IMR-90 (cell line): ENCODE measurements at regions not wholly inside any gene's neighbourhood (a gene's known extent, or its start where the extent isn't known, plus 50 kb on each side); places are given as distances from the start of the nearest gene placed in this dataset.

Experiments
- ATAC-seq: fragments of 200-7000 bp; cut with Tn5 transposase; 2 replicates; pipeline ENCODE4 v1.9.1; 2020; ENCODE audit warnings: low read depth, mild to moderate bottlenecking, moderate library complexity
- BruUV-seq: library from RNA; stranded (reverse); fragments of 400-500 nt; replicated peaks from 2 replicates; lab custom pipeline; 2021; lab: Mats Ljungman, UMichigan
- CTCF ChIA-PET: fragments of 300-600 bp; formaldehyde crosslinking; extraction: SDS; loops from one replicate; lab custom pipeline; 2021; ENCODE audit warnings: antibody characterized with exemption; lab: Yijun Ruan, JAX
- POLR2A ChIA-PET: fragments of 300-600 bp; sonication (Branson Sonifier 250); formaldehyde crosslinking; loops from one replicate; lab custom pipeline; 2022; ENCODE audit warnings: antibody characterized with exemption; ENCODE audit not compliant: unreplicated experiment; lab: Charles Lee
- DNase-seq: peaks from one replicate; pipeline ENCODE4 v3.0.0; 2013
- H2AFZ ChIP-seq: replicated peaks from 2 replicates; pipeline ENCODE3; 2013; ENCODE audit warnings: low read length, mild to moderate bottlenecking; ENCODE audit not compliant: poor library complexity
- H2AK5ac ChIP-seq: 2 replicates; pipeline ENCODE4 v1.6.1; 2013; ENCODE audit warnings: low read depth, low read length, inconsistent platforms
- H2AK9ac ChIP-seq: replicated peaks from 2 replicates; pipeline ENCODE3; 2013; ENCODE audit warnings: mild to moderate bottlenecking, low read depth, low read length, moderate library complexity; ENCODE audit not compliant: poor library complexity
- H2BK120ac ChIP-seq: 2 replicates; pipeline ENCODE4 v1.6.1; 2013; ENCODE audit warnings: low read depth, low read length, inconsistent platforms
- H2BK15ac ChIP-seq: 3 replicates; pipeline ENCODE4 v1.6.1; 2013; ENCODE audit warnings: low read depth, low read length, inconsistent platforms
- H2BK20ac ChIP-seq: 2 replicates; pipeline ENCODE4 v1.6.1; 2013; ENCODE audit warnings: low read depth, mild to moderate bottlenecking, inconsistent platforms, low read length, moderate library complexity
- H2BK5ac ChIP-seq: 2 replicates; pipeline ENCODE4 v1.6.1; 2013; ENCODE audit warnings: mild to moderate bottlenecking, low read depth, low read length, inconsistent platforms; ENCODE audit not compliant: poor library complexity, severe bottlenecking
- H3K14ac ChIP-seq: replicated peaks from 2 replicates; pipeline ENCODE4 v1.6.1; 2013; ENCODE audit warnings: low read depth, low read length, inconsistent platforms
- H3K18ac ChIP-seq: 2 replicates; pipeline ENCODE4 v1.6.1; 2013; ENCODE audit warnings: low read depth, low read length, control low read depth
- H3K23ac ChIP-seq: 2 replicates; pipeline ENCODE4 v1.6.1; 2013; ENCODE audit warnings: low read depth, low read length, inconsistent platforms
- H3K27ac ChIP-seq: 2 replicates; pipeline ENCODE4 v1.5.1; 2013; ENCODE audit warnings: mild to moderate bottlenecking, control low read depth, low read length; ENCODE audit not compliant: insufficient read depth
- H3K27me3 ChIP-seq: 2 replicates; pipeline ENCODE4 v1.6.1; 2013; ENCODE audit warnings: low read length; ENCODE audit not compliant: control insufficient read depth, insufficient read depth
- H3K36me3 ChIP-seq: 2 replicates; pipeline ENCODE4 v1.6.1; 2013; ENCODE audit warnings: low read length, mixed read lengths; ENCODE audit not compliant: control insufficient read depth, insufficient read depth
- H3K4ac ChIP-seq: 2 replicates; pipeline ENCODE4 v1.6.1; 2013; ENCODE audit warnings: low read depth, low read length, inconsistent platforms
- H3K4me1 ChIP-seq: 2 replicates; pipeline ENCODE4 v1.6.1; 2013; ENCODE audit warnings: low read length, mixed read lengths; ENCODE audit not compliant: control insufficient read depth, insufficient read depth
- H3K4me2 ChIP-seq: 2 replicates; pipeline ENCODE4 v1.6.1; 2013; ENCODE audit warnings: low read depth, mild to moderate bottlenecking, control low read depth, low read length, moderate library complexity
- H3K4me3 ChIP-seq: 2 replicates; pipeline ENCODE4 v1.5.1; 2013; ENCODE audit warnings: low read depth, mild to moderate bottlenecking, control low read depth, low read length, moderate library complexity; ENCODE audit not compliant: insufficient read depth
- H3K56ac ChIP-seq: 2 replicates; pipeline ENCODE4 v1.6.1; 2013; ENCODE audit warnings: low read length, inconsistent platforms; ENCODE audit not compliant: insufficient read depth; ENCODE audit errors: extremely low read depth
- H3K79me1 ChIP-seq, 2 experiments: 2 replicates each; pipeline ENCODE4 v1.6.1; 2013; ENCODE audit warnings: low read length in 2 of 2, inconsistent platforms in 1 of 2, low read depth in 1 of 2
- H3K9ac ChIP-seq: 2 replicates; pipeline ENCODE4 v1.6.1; 2013; ENCODE audit warnings: low read depth, low read length, control low read depth
- H3K9me1 ChIP-seq: 2 replicates; pipeline ENCODE4 v1.6.1; 2013; ENCODE audit warnings: low read length, inconsistent platforms; ENCODE audit not compliant: insufficient read depth
- H3K9me3 ChIP-seq: 2 replicates; pipeline ENCODE4 v1.6.1; 2013; ENCODE audit warnings: low read length; ENCODE audit not compliant: control insufficient read depth, insufficient read depth
- H4K20me1 ChIP-seq: 2 replicates; pipeline ENCODE4 v1.6.1; 2013; ENCODE audit warnings: low read length, inconsistent platforms; ENCODE audit not compliant: insufficient read depth
- H4K5ac ChIP-seq: 2 replicates; pipeline ENCODE4 v1.6.1; 2013; ENCODE audit warnings: mild to moderate bottlenecking, low read depth, low read length, control low read depth
- H4K8ac ChIP-seq, 2 experiments: 2 replicates each; pipeline ENCODE4 v1.6.1; 2013; ENCODE audit warnings: low read depth in 2 of 2, low read length in 2 of 2, control low read depth in 1 of 2, inconsistent platforms in 1 of 2
- H4K91ac ChIP-seq: 2 replicates; pipeline ENCODE4 v1.6.1; 2013; ENCODE audit warnings: low read depth, low read length, inconsistent platforms; ENCODE audit not compliant: insufficient read depth
- BHLHE40 ChIP-seq: fragments of 150-350 bp; IDR thresholded peaks from 2 replicates; pipeline ENCODE4 v1.6.1; 2016; ENCODE audit warnings: mild to moderate bottlenecking, low read depth, low read length
- CHD1 ChIP-seq: IDR thresholded peaks from 2 replicates; pipeline ENCODE4 v1.6.1; 2012; ENCODE audit warnings: low read depth, low read length, improper control_type of control experiment
- ELK1 ChIP-seq: fragments of 150-350 bp; IDR thresholded peaks from 2 replicates; pipeline ENCODE4 v1.6.1; 2016; ENCODE audit warnings: low read depth, mild to moderate bottlenecking, low read length, moderate library complexity, borderline replicate concordance
- FOS ChIP-seq: fragments of 150-350 bp; IDR thresholded peaks from 2 replicates; pipeline ENCODE4 v1.6.1; 2016; ENCODE audit warnings: low read depth, low read length
- MAFK ChIP-seq: IDR thresholded peaks from 2 replicates; pipeline ENCODE4 v1.6.1; 2012; ENCODE audit warnings: low read depth, low read length, improper control_type of control experiment
- MAZ ChIP-seq: IDR thresholded peaks from 2 replicates; pipeline ENCODE4 v1.6.1; 2012; ENCODE audit warnings: low read depth, mild to moderate bottlenecking, low read length, improper control_type of control experiment, moderate library complexity, borderline replicate concordance
- MXI1 ChIP-seq: IDR thresholded peaks from 2 replicates; pipeline ENCODE4 v1.6.1; 2012; ENCODE audit warnings: low read depth, mild to moderate bottlenecking, low read length, moderate library complexity, borderline replicate concordance
- NFE2L2 ChIP-seq: fragments of 150-350 bp; IDR thresholded peaks from 2 replicates; pipeline ENCODE4 v1.6.1; 2016; ENCODE audit warnings: low read depth, mild to moderate bottlenecking, low read length
- RCOR1 ChIP-seq: IDR thresholded peaks from 2 replicates; pipeline ENCODE4 v1.6.1; 2012; ENCODE audit warnings: mild to moderate bottlenecking, low read length, improper control_type of control experiment; ENCODE audit not compliant: insufficient replicate concordance
- RFX5 ChIP-seq: IDR thresholded peaks from 2 replicates; pipeline ENCODE4 v1.8.0; 2012; ENCODE audit warnings: low read depth, mild to moderate bottlenecking, low read length, moderate library complexity
- SMC3 ChIP-seq: fragments of 150-350 bp; IDR thresholded peaks from 2 replicates; pipeline ENCODE4 v1.6.1; 2016; ENCODE audit warnings: low read depth, mild to moderate bottlenecking, antibody characterized with exemption, low read length, moderate library complexity
- WGBS, 2 experiments: methylation state at CpG; one replicate each; pipeline versions ENCODE4 v1.1.5 to v1.1.7; 2013; ENCODE audit warnings: missing lambda C conversion rate in 2 of 2; ENCODE audit not compliant: insufficient read length in 1 of 2; ENCODE audit errors: extremely low coverage in 2 of 2; 5-methylcytosine and 5-hydroxymethylcytosine counted together
- dilution Hi-C: fragments of 300-500 bp; cut with HindIII; formaldehyde crosslinking; loops from one replicate; pipeline ENCODE4 v1.14.3; 2018; ENCODE audit warnings: low sequenced_read_pairs; ENCODE audit not compliant: unreplicated experiment
- in situ Hi-C: fragments of 300-500 bp; cut with MboI; formaldehyde crosslinking; loops from 3 replicates; pipeline ENCODE4 v1.14.3; 2019; ENCODE audit warnings: low sequenced_read_pairs, inconsistent platforms, mixed read lengths
- intact Hi-C: fragments of 100-400 bp; cut with micrococcal nuclease; formaldehyde crosslinking; loops from 2 replicates; pipeline ENCODE4 v1.10.0; 2022

- dilution Hi-C loops = no loop called here
- no peak overlapping the region for H2AK5ac ChIP-seq
- no peak overlapping the region for H2BK120ac ChIP-seq
- TF ChIP-seq MXI1 = no peak
- TF ChIP-seq RCOR1 = no peak
- TF ChIP-seq ELK1 = no peak
- no peak for TF ChIP-seq FOS
- no peak for TF ChIP-seq CHD1
- TF ChIP-seq RFX5 = no peak
- no peak for TF ChIP-seq SMC3
- TF ChIP-seq NFE2L2 = no peak
- no peak for TF ChIP-seq MAZ
- no peak for TF ChIP-seq BHLHE40
- no peak for TF ChIP-seq MAFK
- H3K79me1 ChIP-seq = no peaks in the 10 kb centered on the region
- no peaks in the 10 kb centered on the region for H3K27me3 ChIP-seq
- DNase-seq (peak; percentile 10), ATAC-seq (peak; percentile 49)
- no TSS peak for BruUV-seq
- in situ Hi-C loops = no loop called here
- ChIA-PET POLR2A (no interaction called here), CTCF (no interaction called here)
- no peak overlapping the region for H2BK15ac ChIP-seq
- H3K4me1 ChIP-seq = peaks cover 5% of the 10 kb centered on the region; the same call in 1 of the 2 replicates
- no peak overlapping the region for H4K5ac ChIP-seq
- no peak overlapping the region for H4K8ac ChIP-seq
- H3K23ac ChIP-seq = no peak overlapping the region
- H3K4ac ChIP-seq = no peak overlapping the region
- H4K20me1 ChIP-seq = no peaks in the 10 kb centered on the region
- no peaks in the 10 kb centered on the region for H3K36me3 ChIP-seq
- no peak overlapping the region for H3K56ac ChIP-seq
- H3K9me3 ChIP-seq = no peaks in the 10 kb centered on the region
- H2AFZ ChIP-seq = no peak overlapping the region
- no peak overlapping the region for H3K18ac ChIP-seq
- intact Hi-C loops = no loop called here
- WGBS, 2 experiments = no CpG with 5 or more reads among the region's 3 CpGs
- no peak overlapping the region for H3K4me2 ChIP-seq
- H3K27ac ChIP-seq = no peak overlapping the region
- no peak overlapping the region for H2BK5ac ChIP-seq
- no peak overlapping the region for H2AK9ac ChIP-seq
- no peak overlapping the region for H3K14ac ChIP-seq
- no peak overlapping the region for H3K4me3 ChIP-seq
- no peak overlapping the region for H2BK20ac ChIP-seq
- no peak overlapping the region for H3K9ac ChIP-seq
- H4K91ac ChIP-seq = no peak overlapping the region
- H3K9me1 ChIP-seq = 0 out of 2 replicates have a peak, but pooled peaks cover 3% of the 10 kb centered on the region
Observed at GRCh38 chr15:39066677-39067076, 502.1 kb upstream of the RASGRP1 start.
